OCI-LY3 (cell line): ENCODE measurements at regions not wholly inside any gene's neighbourhood (a gene's known extent, or its start where the extent isn't known, plus 50 kb on each side); places are given as distances from the start of the nearest gene placed in this dataset.

Experiments
- H2AFZ ChIP-seq: fragments of 200-600, 300-600 bp; shearing (Covaris generic); 2 replicates; pipeline ENCODE4 v1.6.0; 2014; ENCODE audit warnings: antibody characterized with exemption, low read depth, low read length
- H3K27ac ChIP-seq: fragments of 200-600, 300-600 bp; sonication (generic); 2 replicates; pipeline ENCODE4 v1.5.1; 2014; ENCODE audit warnings: mild to moderate bottlenecking, low read length, moderate library complexity, mixed read lengths
- H3K27me3 ChIP-seq: fragments of 200-600, 300-600 bp; sonication (generic); 2 replicates; pipeline ENCODE4 v1.6.1; 2014; ENCODE audit warnings: low read depth, low read length, mixed read lengths
- H3K36me3 ChIP-seq: fragments of 200-600, 300-600 bp; sonication (generic); replicated peaks from 2 replicates; pipeline ENCODE3; 2014; ENCODE audit warnings: low read depth, low read length, mixed read lengths
- H3K4me1 ChIP-seq: fragments of 300-600, 200-600 bp; sonication (generic); 2 replicates; pipeline ENCODE4 v1.6.1; 2014; ENCODE audit warnings: low read length, mixed read lengths
- H3K4me2 ChIP-seq: fragments of 200-600, 300-600 bp; sonication (generic); 2 replicates; pipeline ENCODE4 v1.6.1; 2014; ENCODE audit warnings: low read length, mixed read lengths
- H3K4me3 ChIP-seq: fragments of 300-600, 200-600 bp; sonication (generic); 2 replicates; pipeline ENCODE4 v1.5.1; 2014; ENCODE audit warnings: antibody characterized with exemption, mild to moderate bottlenecking, low read length, moderate library complexity
- H3K79me2 ChIP-seq: fragments of 300-600, 200-600 bp; shearing (Covaris generic); 2 replicates; pipeline ENCODE4 v1.6.1; 2014; ENCODE audit warnings: mild to moderate bottlenecking, low read length, mixed read lengths
- H3K9ac ChIP-seq: fragments of 300-600, 200-600 bp; shearing (Covaris generic); 2 replicates; pipeline ENCODE4 v1.6.0; 2014; ENCODE audit warnings: mild to moderate bottlenecking, low read length, moderate library complexity
- H3K9me3 ChIP-seq: fragments of 200-600, 300-600 bp; shearing (Covaris generic); 2 replicates; pipeline ENCODE4 v1.6.1; 2014; ENCODE audit warnings: low read length, mixed read lengths; ENCODE audit not compliant: insufficient read depth
- H4K20me1 ChIP-seq: fragments of 200-600, 300-600 bp; sonication (generic); 2 replicates; pipeline ENCODE4 v1.6.1; 2016; ENCODE audit warnings: low read length, mixed read lengths; ENCODE audit not compliant: insufficient read depth
- CTCF ChIP-seq: fragments of 200-600, 300-600 bp; sonication (generic); IDR thresholded peaks from 2 replicates; pipeline ENCODE4 v1.5.1; 2014; ENCODE audit warnings: antibody characterized with exemption, low read length, low read depth
- EZH2phosphoT487 ChIP-seq: fragments of 200-600 bp; shearing (Covaris generic); IDR thresholded peaks from 2 replicates; pipeline ENCODE4 v1.6.1; 2018; ENCODE audit warnings: antibody characterized with exemption, mixed run types, low read depth

- H3K4me3 ChIP-seq = 0 out of 2 replicates have a peak overlapping the region, but pooled peaks have one; percentile 5
- peak overlapping the region; percentile 29; the same call in 1 of the 2 replicates for H3K9ac ChIP-seq
- peak overlapping the region; percentile 34 for H3K4me2 ChIP-seq
- H3K9me3 ChIP-seq = no peaks in the 10 kb centered on the region
- H3K27me3 ChIP-seq = no peaks in the 10 kb centered on the region
- peak overlapping the region; percentile 79 for H3K27ac ChIP-seq
- H2AFZ ChIP-seq = peak overlapping the region; percentile 35
- H3K4me1 ChIP-seq = peaks cover 35% of the 10 kb centered on the region
- TF ChIP-seq EZH2phosphoT487 (no peak), CTCF (no peak)
- no peaks in the 10 kb centered on the region for H4K20me1 ChIP-seq
- H3K79me2 ChIP-seq = no peaks in the 10 kb centered on the region
- H3K36me3 ChIP-seq = peaks cover 4% of the 10 kb centered on the region
These were observed 137.9 kb upstream of the VRK2 start for GRCh38 chr2:57908736-57909161.

- Histone ChIP-seq H3K36me3 (no peaks in the 10 kb centered on the region), H3K9ac (no peak overlapping the region), H3K4me2 (peak overlapping the region; percentile 20; the same call in 1 of the 2 replicates), H3K4me3 (no peak overlapping the region), H4K20me1 (no peaks in the 10 kb centered on the region), H2AFZ (no peak overlapping the region), H3K79me2 (no peaks in the 10 kb centered on the region), H3K27ac (0 out of 2 replicates have a peak overlapping the region, but pooled peaks have one; percentile 7), H3K27me3 (no peaks in the 10 kb centered on the region), H3K4me1 (peaks cover 11% of the 10 kb centered on the region), H3K9me3 (no peaks in the 10 kb centered on the region)
- TF ChIP-seq EZH2phosphoT487 (no peak), CTCF (no peak)
These were observed 128.5 kb upstream of the VRK2 start for GRCh38 chr2:57918126-57918525.

- Histone ChIP-seq H3K36me3 (no peaks in the 10 kb centered on the region), H3K9me3 (peaks cover 4% of the 10 kb centered on the region; the same call in 1 of the 2 replicates), H3K4me1 (peaks cover 11% of the 10 kb centered on the region), H3K27ac (no peak overlapping the region), H2AFZ (no peak overlapping the region), H4K20me1 (no peaks in the 10 kb centered on the region), H3K4me3 (no peak overlapping the region), H3K27me3 (no peaks in the 10 kb centered on the region), H3K9ac (no peak overlapping the region), H3K79me2 (no peaks in the 10 kb centered on the region), H3K4me2 (no peak overlapping the region)
- TF ChIP-seq CTCF (no peak), EZH2phosphoT487 (no peak)
These were observed 126.2 kb upstream of the VRK2 start for GRCh38 chr2:57920342-57920939.

- TF ChIP-seq EZH2phosphoT487 (no peak), CTCF (no peak)
- Histone ChIP-seq H3K27me3 (no peaks in the 10 kb centered on the region), H3K4me3 (no peak overlapping the region), H3K36me3 (peaks cover 9% of the 10 kb centered on the region), H2AFZ (no peak overlapping the region), H3K4me1 (no peaks in the 10 kb centered on the region), H3K27ac (no peak overlapping the region), H3K9ac (no peak overlapping the region), H3K4me2 (no peak overlapping the region), H4K20me1 (no peaks in the 10 kb centered on the region), H3K9me3 (peaks cover 20% of the 10 kb centered on the region), H3K79me2 (no peaks in the 10 kb centered on the region)
These were observed 111.9 kb upstream of the VRK2 start for GRCh38 chr2:57934659-57935058.
